PC-3 (cell line): ENCODE measurements at regions not wholly inside any gene's neighbourhood (a gene's known extent, or its start where the extent isn't known, plus 50 kb on each side); places are given as distances from the start of the nearest gene placed in this dataset.

ENCODE experiments used
- ATAC-seq: fragments of 200-7000 bp; cut with Tn5 transposase; 2 replicates; pipeline ENCODE4 v1.9.1; 2020; ENCODE audit warnings: mild to moderate bottlenecking, moderate library complexity
- BruUV-seq: library from RNA; stranded (reverse); fragments of 400-500 nt; replicated peaks from 2 replicates; lab custom pipeline; 2021; lab: Mats Ljungman, UMichigan
- CTCF ChIA-PET: fragments of 300-600 bp; sonication (Branson Sonifier 250); formaldehyde crosslinking; loops from one replicate; lab custom pipeline; 2022; ENCODE audit warnings: antibody characterized with exemption; lab: Charles Lee
- POLR2A ChIA-PET: fragments of 300-600 bp; sonication (Branson Sonifier 250); formaldehyde crosslinking; loops from one replicate; lab custom pipeline; 2022; ENCODE audit warnings: antibody characterized with exemption; ENCODE audit not compliant: unreplicated experiment; lab: Charles Lee
- DNase-seq: peaks from one replicate; pipeline ENCODE4 v3.0.0-alpha.2; 2015
- H2AFZ ChIP-seq: fragments of 300-600 bp; sonication (generic); 2 replicates; pipeline ENCODE4 v1.6.0; 2016; ENCODE audit warnings: antibody characterized with exemption, low read length
- H3F3A ChIP-seq: fragments of 300-600 bp; sonication (generic); one replicate; pipeline ENCODE4 v1.6.0; 2017; ENCODE audit warnings: antibody characterized with exemption, low read length, control low read depth, mild to moderate bottlenecking; ENCODE audit not compliant: unreplicated experiment
- H3K27ac ChIP-seq: fragments of 300-600 bp; sonication (generic); 2 replicates; pipeline ENCODE4 v1.5.1; 2016; ENCODE audit warnings: mild to moderate bottlenecking, low read length
- H3K27me3 ChIP-seq: fragments of 300-600 bp; sonication (generic); 2 replicates; pipeline ENCODE4 v1.6.1; 2016; ENCODE audit warnings: low read length, mixed read lengths
- H3K36me3 ChIP-seq: fragments of 300-600 bp; sonication (generic); 2 replicates; pipeline ENCODE4 v1.6.1; 2016; ENCODE audit warnings: low read depth, mixed run types, low read length, mixed read lengths
- H3K4me1 ChIP-seq: fragments of 300-600 bp; sonication (generic); 2 replicates; pipeline ENCODE4 v1.5.1; 2016; ENCODE audit warnings: low read length; ENCODE audit not compliant: insufficient read depth
- H3K4me2 ChIP-seq: fragments of 300-600 bp; sonication (generic); 2 replicates; pipeline ENCODE4 v1.6.0; 2016; ENCODE audit warnings: low read length
- H3K4me3 ChIP-seq: fragments of 300-600 bp; sonication (generic); 2 replicates; pipeline ENCODE4 v1.5.1; 2016; ENCODE audit warnings: mild to moderate bottlenecking, low read length, mixed read lengths
- H3K79me2 ChIP-seq: fragments of 300-600 bp; sonication (generic); 2 replicates; pipeline ENCODE4 v1.6.1; 2017; ENCODE audit warnings: low read length, mixed read lengths
- H3K9ac ChIP-seq: fragments of 300-600 bp; sonication (generic); 2 replicates; pipeline ENCODE4 v1.6.0; 2016; ENCODE audit warnings: mild to moderate bottlenecking, low read length
- H3K9me2 ChIP-seq: fragments of 300-600 bp; sonication (generic); replicated peaks from 2 replicates; pipeline ENCODE4 v1.6.1; 2016; ENCODE audit warnings: mixed run types, low read length, mixed read lengths
- H3K9me3 ChIP-seq: fragments of 300-600 bp; sonication (generic); 2 replicates; pipeline ENCODE4 v1.6.1; 2016; ENCODE audit warnings: low read length, mixed read lengths
- H4K20me1 ChIP-seq: fragments of 300-600 bp; sonication (generic); 2 replicates; pipeline ENCODE4 v1.6.1; 2016; ENCODE audit warnings: low read length, mixed read lengths
- CTCF ChIP-seq: fragments of 300-600 bp; sonication (generic); conservative IDR thresholded peaks from 2 replicates; pipeline ENCODE4 v1.5.1; 2017; ENCODE audit warnings: antibody characterized with exemption, low read depth, mild to moderate bottlenecking, low read length
- EZH2 ChIP-seq: fragments of 300-600 bp; sonication (generic); IDR thresholded peaks from one replicate; pipeline ENCODE4 v1.6.1; 2017; ENCODE audit warnings: antibody characterized with exemption, mild to moderate bottlenecking, low read length; ENCODE audit not compliant: unreplicated experiment
- EZH2phosphoT487 ChIP-seq: fragments of 300-600 bp; sonication (generic); IDR thresholded peaks from 2 replicates; pipeline ENCODE4 v1.6.1; 2018; ENCODE audit warnings: mild to moderate bottlenecking, antibody characterized with exemption, low read length, borderline replicate concordance
- intact Hi-C: fragments of 100-400 bp; cut with micrococcal nuclease; formaldehyde crosslinking; loops from 2 replicates; pipeline ENCODE4 v1.9.0; 2023

DNA sequence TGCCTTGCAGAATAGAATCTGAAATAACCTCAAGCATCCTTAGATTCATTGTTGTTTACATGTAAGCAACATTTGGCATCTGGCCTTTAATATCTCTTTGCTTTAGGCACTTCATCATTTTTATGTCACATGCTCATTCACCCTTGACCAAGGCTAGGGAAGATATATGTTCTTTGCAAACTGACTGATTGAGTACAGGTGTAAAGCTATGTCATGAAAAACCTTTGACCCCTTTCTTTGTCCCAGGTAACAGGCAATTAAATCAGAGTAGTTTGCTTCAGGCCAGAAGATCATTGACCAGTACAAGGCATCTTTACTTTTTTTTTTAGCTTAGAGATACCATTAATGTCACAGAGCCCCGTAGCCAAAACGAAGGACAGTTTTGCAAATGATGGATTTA, 520.6 kb downstream of the STK39 start:
- intact Hi-C loops: no loop called here
- Histone ChIP-seq H2AFZ (no peak overlapping the region), H3K36me3 (no peaks in the 10 kb centered on the region), H3K9ac (no peak overlapping the region), H3K27me3 (peaks cover 13% of the 10 kb centered on the region; the same call in 1 of the 2 replicates), H3K9me3 (no peaks in the 10 kb centered on the region), H3K4me2 (no peak overlapping the region), H3F3A (no peaks in the 10 kb centered on the region), H3K4me3 (no peak overlapping the region), H4K20me1 (no peaks in the 10 kb centered on the region), H3K27ac (no peak overlapping the region), H3K4me1 (no peaks in the 10 kb centered on the region), H3K79me2 (no peaks in the 10 kb centered on the region), H3K9me2 (no peaks in the 10 kb centered on the region)
- DNase-seq (no peak), ATAC-seq (no peak)
- ChIA-PET CTCF (no interaction called here), POLR2A (no interaction called here)
- no TSS peak for BruUV-seq
- no peak for TF ChIP-seq EZH2phosphoT487

- DNase-seq (no peak), ATAC-seq (no peak)
- H3K9me2 ChIP-seq: no peaks in the 10 kb centered on the region
- no peaks in the 10 kb centered on the region for H3F3A ChIP-seq
- peaks cover 20% of the 10 kb centered on the region for H3K27me3 ChIP-seq
- TF ChIP-seq CTCF (no peak), EZH2phosphoT487 (no peak), EZH2 (no peak)
- ChIA-PET CTCF (no interaction called here), POLR2A (no interaction called here)
- no peak overlapping the region for H3K9ac ChIP-seq
- no peaks in the 10 kb centered on the region for H3K4me1 ChIP-seq
- no peak overlapping the region for H3K4me3 ChIP-seq
- H3K9me3 ChIP-seq: no peaks in the 10 kb centered on the region
- no peak overlapping the region for H3K27ac ChIP-seq
- no TSS peak for BruUV-seq
- no peak overlapping the region for H2AFZ ChIP-seq
- H3K79me2 ChIP-seq: no peaks in the 10 kb centered on the region
- intact Hi-C loops: no loop called here
- H4K20me1 ChIP-seq: no peaks in the 10 kb centered on the region
- H3K4me2 ChIP-seq: no peak overlapping the region
- no peaks in the 10 kb centered on the region for H3K36me3 ChIP-seq
Observed at GRCh38 chr2:167721593-167721992, 525.8 kb downstream of the STK39 start.

DNA sequence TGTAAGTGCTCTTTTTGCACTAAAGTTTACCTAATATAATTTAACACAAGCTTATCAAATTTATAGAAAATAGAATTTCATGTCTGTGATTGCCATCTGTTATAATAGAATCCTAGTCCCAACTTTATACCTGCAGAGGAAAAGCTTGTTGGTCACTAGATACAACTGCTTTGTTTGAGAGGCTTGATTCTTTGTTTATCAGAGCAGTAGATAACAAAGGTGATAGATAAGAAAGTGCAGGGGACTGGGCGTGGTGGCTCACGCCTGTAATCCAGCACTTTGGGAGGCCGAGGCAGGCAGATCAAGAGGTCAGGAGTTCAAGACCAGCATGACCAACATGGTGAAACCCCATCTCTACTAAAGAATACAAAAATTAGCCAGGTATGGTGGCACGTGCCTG, 528.0 kb downstream of the STK39 start:
- no peak overlapping the region for H2AFZ ChIP-seq
- H3K9me2 ChIP-seq: no peaks in the 10 kb centered on the region
- no peak overlapping the region for H3K9ac ChIP-seq
- ATAC-seq (no peak), DNase-seq (no peak)
- no peaks in the 10 kb centered on the region for H3K9me3 ChIP-seq
- no peaks in the 10 kb centered on the region for H3K4me1 ChIP-seq
- H3F3A ChIP-seq: no peaks in the 10 kb centered on the region
- H3K27ac ChIP-seq: no peak overlapping the region
- no peaks in the 10 kb centered on the region for H4K20me1 ChIP-seq
- H3K27me3 ChIP-seq: peaks cover 20% of the 10 kb centered on the region
- no peak overlapping the region for H3K4me2 ChIP-seq
- H3K79me2 ChIP-seq: no peaks in the 10 kb centered on the region
- intact Hi-C loops: no loop called here
- ChIA-PET POLR2A (no interaction called here), CTCF (no interaction called here)
- no TSS peak for BruUV-seq
- no peak for TF ChIP-seq EZH2phosphoT487
- no peak for TF ChIP-seq EZH2
- no peak for TF ChIP-seq CTCF
- no peak overlapping the region for H3K4me3 ChIP-seq
- H3K36me3 ChIP-seq: no peaks in the 10 kb centered on the region
